SK-N-SH treated with all-trans-retinoic acid at 6 μM for 48 hours (cell line): ENCODE measurements at regions not wholly inside any gene's neighbourhood (a gene's known extent, or its start where the extent isn't known, plus 50 kb on each side); places are given as distances from the start of the nearest gene placed in this dataset.
A peak's percentile ranks its signal among the peaks of the same experiment; 100 is the strongest.

Experiments used
- ATAC-seq: fragments of 200-7000 bp; cut with Tn5 transposase; 3 replicates; pipeline ENCODE4 v1.9.1; 2020; ENCODE audit warnings: mild to moderate bottlenecking, moderate library complexity
- ARNTL ChIP-seq: fragments of 450-650 bp; formaldehyde crosslinking; IDR thresholded peaks from 2 replicates; pipeline ENCODE4 v1.5.0; 2020; ENCODE audit warnings: low read depth, mild to moderate bottlenecking, moderate library complexity, borderline replicate concordance
- BACH2 ChIP-seq: fragments of 250-450 bp; sonication (Bioruptor Pico); IDR thresholded peaks from 2 replicates; pipeline ENCODE4 v1.9.0; 2021; ENCODE audit warnings: mild to moderate bottlenecking, borderline replicate concordance
- CSDC2 ChIP-seq: fragments of 250-450 bp; sonication (Bioruptor Pico); IDR thresholded peaks from 2 replicates; pipeline ENCODE4 v1.5.0; 2020; ENCODE audit warnings: mild to moderate bottlenecking, moderate library complexity
- ESRRG ChIP-seq: fragments of 250-450 bp; sonication (Bioruptor Pico); IDR thresholded peaks from 2 replicates; pipeline ENCODE4 v1.6.1; 2021; ENCODE audit warnings: mild to moderate bottlenecking
- GLIS3 ChIP-seq: fragments of 250-450 bp; sonication (Bioruptor Pico); IDR thresholded peaks from 2 replicates; pipeline ENCODE4 v1.5.0; 2020; ENCODE audit warnings: mild to moderate bottlenecking, moderate library complexity
- ISL1 ChIP-seq: fragments of 250-450 bp; sonication (Bioruptor Pico); IDR thresholded peaks from 2 replicates; pipeline ENCODE4 v2.1.2; 2022; ENCODE audit warnings: mild to moderate bottlenecking, moderate library complexity
- OSR1 ChIP-seq: fragments of 250-450 bp; sonication (Bioruptor Pico); IDR thresholded peaks from 2 replicates; pipeline ENCODE4 v1.8.0; 2022; ENCODE audit warnings: moderate library complexity, mild to moderate bottlenecking, inconsistent platforms
- PPARA ChIP-seq: fragments of 250-450 bp; sonication (Bioruptor Pico); IDR thresholded peaks from 2 replicates; pipeline ENCODE4 v1.5.0; 2020; ENCODE audit warnings: mild to moderate bottlenecking, borderline replicate concordance
- RARB ChIP-seq: fragments of 250-450 bp; sonication (Bioruptor Pico); IDR thresholded peaks from 2 replicates; pipeline ENCODE4 v1.8.0; 2021; ENCODE audit warnings: mild to moderate bottlenecking, moderate library complexity
- SNAI2 ChIP-seq: fragments of 250-450 bp; sonication (Bioruptor Pico); IDR thresholded peaks from 2 replicates; pipeline ENCODE4 v1.5.0; 2020; ENCODE audit warnings: mild to moderate bottlenecking, moderate library complexity
- TCF4 ChIP-seq: fragments of 250-450 bp; sonication (Bioruptor Pico); IDR thresholded peaks from 2 replicates; pipeline ENCODE4 v1.8.0; 2021; ENCODE audit warnings: mild to moderate bottlenecking, moderate library complexity, borderline replicate concordance
- TOX ChIP-seq: fragments of 250-450 bp; sonication (Bioruptor Pico); IDR thresholded peaks from 2 replicates; pipeline ENCODE4 v1.8.0; 2021; ENCODE audit warnings: mild to moderate bottlenecking, moderate library complexity, borderline replicate concordance
- ZC3H10 ChIP-seq: fragments of 250-450 bp; sonication (Bioruptor Pico); IDR thresholded peaks from 2 replicates; pipeline ENCODE4 v1.5.1; 2021; ENCODE audit warnings: mild to moderate bottlenecking, moderate library complexity
- ZFP3 ChIP-seq: fragments of 250-450 bp; sonication (Bioruptor Pico); IDR thresholded peaks from 2 replicates; pipeline ENCODE4 v1.5.0; 2020; ENCODE audit warnings: mild to moderate bottlenecking, moderate library complexity
- ZFP30 ChIP-seq: fragments of 450-650 bp; formaldehyde crosslinking; IDR thresholded peaks from 2 replicates; pipeline ENCODE4 v1.5.0; 2022; ENCODE audit warnings: mild to moderate bottlenecking, moderate library complexity
- ZNF70 ChIP-seq: fragments of 450-650 bp; formaldehyde crosslinking; IDR thresholded peaks from 2 replicates; pipeline ENCODE4 v1.5.0; 2020; ENCODE audit warnings: mild to moderate bottlenecking, moderate library complexity
- ZNF8 ChIP-seq: fragments of 450-650 bp; formaldehyde crosslinking; IDR thresholded peaks from 2 replicates; pipeline ENCODE4 v1.5.0; 2020; ENCODE audit warnings: mild to moderate bottlenecking, moderate library complexity
- TF ChIP-seq, protein P1 (sequence below): fragments of 250-450 bp; sonication (Bioruptor Pico); IDR thresholded peaks from 2 replicates; pipeline ENCODE4 v1.5.1; 2021; ENCODE audit warnings: mild to moderate bottlenecking, moderate library complexity
- TF ChIP-seq, protein P2 (sequence below): fragments of 250-450 bp; sonication (Bioruptor Pico); IDR thresholded peaks from 2 replicates; pipeline ENCODE4 v1.8.0; 2021; ENCODE audit warnings: low read depth, mild to moderate bottlenecking, moderate library complexity, borderline replicate concordance
- TF ChIP-seq, protein P3 (sequence below): fragments of 250-450 bp; sonication (Bioruptor Pico); IDR thresholded peaks from 2 replicates; pipeline ENCODE4 v1.5.0; 2020; ENCODE audit warnings: mild to moderate bottlenecking, moderate library complexity
- TF ChIP-seq, protein P4 (sequence below): fragments of 250-450 bp; sonication (Bioruptor Pico); IDR thresholded peaks from 2 replicates; pipeline ENCODE4 v1.5.1; 2020; ENCODE audit warnings: low read depth, mild to moderate bottlenecking, moderate library complexity

DNA sequence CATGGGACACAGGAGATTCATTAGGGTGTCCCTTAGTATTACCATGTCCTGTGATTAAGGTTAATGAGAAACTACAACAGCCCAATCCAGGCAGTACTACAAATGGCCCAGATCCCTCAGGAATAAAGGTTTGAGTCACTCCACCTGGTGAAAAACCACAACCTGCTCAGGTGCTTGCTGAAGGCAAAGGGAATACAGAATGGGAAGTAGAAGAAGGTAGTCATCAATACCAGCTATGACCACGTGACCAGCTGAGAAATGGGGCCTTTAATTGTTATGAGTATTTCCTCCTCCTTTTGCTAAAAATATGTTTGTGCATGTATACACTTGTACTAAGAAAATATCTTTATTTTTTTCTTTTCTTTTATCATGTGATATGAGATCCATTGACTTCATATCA is 91.1 kb upstream of the ADAMTS5 start:
- TF ChIP-seq ZNF70 (CRISPR knock-in tag), result no peak
- TF ChIP-seq GLIS3 (CRISPR knock-in tag), result no peak
- TF ChIP-seq ZNF8, result no peak
- TF ChIP-seq, protein P1, sequence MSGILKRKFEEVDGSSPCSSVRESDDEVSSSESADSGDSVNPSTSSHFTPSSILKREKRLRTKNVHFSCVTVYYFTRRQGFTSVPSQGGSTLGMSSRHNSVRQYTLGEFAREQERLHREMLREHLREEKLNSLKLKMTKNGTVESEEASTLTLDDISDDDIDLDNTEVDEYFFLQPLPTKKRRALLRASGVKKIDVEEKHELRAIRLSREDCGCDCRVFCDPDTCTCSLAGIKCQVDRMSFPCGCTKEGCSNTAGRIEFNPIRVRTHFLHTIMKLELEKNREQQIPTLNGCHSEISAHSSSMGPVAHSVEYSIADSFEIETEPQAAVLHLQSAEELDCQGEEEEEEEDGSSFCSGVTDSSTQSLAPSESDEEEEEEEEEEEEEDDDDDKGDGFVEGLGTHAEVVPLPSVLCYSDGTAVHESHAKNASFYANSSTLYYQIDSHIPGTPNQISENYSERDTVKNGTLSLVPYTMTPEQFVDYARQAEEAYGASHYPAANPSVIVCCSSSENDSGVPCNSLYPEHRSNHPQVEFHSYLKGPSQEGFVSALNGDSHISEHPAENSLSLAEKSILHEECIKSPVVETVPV (CRISPR knock-in tag), result no peak
- no peak for TF ChIP-seq ESRRG (CRISPR knock-in tag)
- TF ChIP-seq SNAI2 (CRISPR knock-in tag), result no peak
- TF ChIP-seq TCF4 (CRISPR knock-in tag), result no peak
- no peak for TF ChIP-seq ZFP30 (CRISPR knock-in tag)
- ATAC-seq, result no peak

DNA sequence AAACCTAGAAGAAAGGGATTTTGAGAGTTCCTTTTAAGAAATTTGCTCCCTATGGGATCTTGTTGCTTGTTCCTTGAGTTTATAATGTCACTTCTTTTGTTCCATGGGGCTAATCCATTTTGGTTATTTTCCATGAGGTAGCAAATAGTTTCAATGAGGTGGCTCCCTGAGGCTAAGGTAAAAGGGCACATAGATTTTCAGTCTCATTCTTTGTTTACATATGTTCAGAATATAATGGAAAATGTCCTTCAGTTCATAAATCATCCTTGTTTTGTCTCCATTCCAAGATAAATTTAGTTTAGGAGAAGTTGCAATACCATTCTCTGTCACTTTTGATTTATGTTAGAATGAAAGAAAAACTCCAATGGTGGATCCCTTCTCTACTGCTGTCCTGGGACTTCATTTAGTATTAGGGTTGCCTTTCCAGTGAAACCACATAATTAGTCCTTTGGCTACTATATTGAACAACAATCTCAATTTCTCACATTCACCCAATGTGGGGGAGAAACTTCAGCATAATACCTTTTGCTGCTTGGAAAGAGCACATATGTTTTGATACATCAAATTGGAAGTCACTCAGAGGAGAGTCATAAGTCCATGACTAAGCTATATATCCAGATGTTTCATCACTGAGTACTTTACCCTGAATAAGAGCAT is 80.9 kb upstream of the ADAMTS5 start:
- peak; percentile 72 for ATAC-seq
- TF ChIP-seq ZFP3 (no peak), ISL1 (peak; percentile 39; the same call in 1 of the 2 replicates), BACH2 (CRISPR knock-in tag) (no peak), TOX (CRISPR knock-in tag) (0 out of 2 replicates have a peak, but pooled peaks have one; percentile 21), ESRRG (CRISPR knock-in tag) (no peak), ZNF8 (no peak), CSDC2 (CRISPR knock-in tag) (no peak), ZFP30 (CRISPR knock-in tag) (no peak), OSR1 (CRISPR knock-in tag) (no peak)
- TF ChIP-seq, protein P2, sequence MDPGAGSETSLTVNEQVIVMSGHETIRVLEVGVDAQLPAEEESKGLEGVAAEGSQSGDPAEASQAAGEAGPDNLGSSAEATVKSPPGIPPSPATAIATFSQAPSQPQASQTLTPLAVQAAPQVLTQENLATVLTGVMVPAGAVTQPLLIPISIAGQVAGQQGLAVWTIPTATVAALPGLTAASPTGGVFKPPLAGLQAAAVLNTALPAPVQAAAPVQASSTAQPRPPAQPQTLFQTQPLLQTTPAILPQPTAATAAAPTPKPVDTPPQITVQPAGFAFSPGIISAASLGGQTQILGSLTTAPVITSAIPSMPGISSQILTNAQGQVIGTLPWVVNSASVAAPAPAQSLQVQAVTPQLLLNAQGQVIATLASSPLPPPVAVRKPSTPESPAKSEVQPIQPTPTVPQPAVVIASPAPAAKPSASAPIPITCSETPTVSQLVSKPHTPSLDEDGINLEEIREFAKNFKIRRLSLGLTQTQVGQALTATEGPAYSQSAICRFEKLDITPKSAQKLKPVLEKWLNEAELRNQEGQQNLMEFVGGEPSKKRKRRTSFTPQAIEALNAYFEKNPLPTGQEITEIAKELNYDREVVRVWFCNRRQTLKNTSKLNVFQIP (CRISPR knock-in tag), result no peak
- TF ChIP-seq, protein P3, sequence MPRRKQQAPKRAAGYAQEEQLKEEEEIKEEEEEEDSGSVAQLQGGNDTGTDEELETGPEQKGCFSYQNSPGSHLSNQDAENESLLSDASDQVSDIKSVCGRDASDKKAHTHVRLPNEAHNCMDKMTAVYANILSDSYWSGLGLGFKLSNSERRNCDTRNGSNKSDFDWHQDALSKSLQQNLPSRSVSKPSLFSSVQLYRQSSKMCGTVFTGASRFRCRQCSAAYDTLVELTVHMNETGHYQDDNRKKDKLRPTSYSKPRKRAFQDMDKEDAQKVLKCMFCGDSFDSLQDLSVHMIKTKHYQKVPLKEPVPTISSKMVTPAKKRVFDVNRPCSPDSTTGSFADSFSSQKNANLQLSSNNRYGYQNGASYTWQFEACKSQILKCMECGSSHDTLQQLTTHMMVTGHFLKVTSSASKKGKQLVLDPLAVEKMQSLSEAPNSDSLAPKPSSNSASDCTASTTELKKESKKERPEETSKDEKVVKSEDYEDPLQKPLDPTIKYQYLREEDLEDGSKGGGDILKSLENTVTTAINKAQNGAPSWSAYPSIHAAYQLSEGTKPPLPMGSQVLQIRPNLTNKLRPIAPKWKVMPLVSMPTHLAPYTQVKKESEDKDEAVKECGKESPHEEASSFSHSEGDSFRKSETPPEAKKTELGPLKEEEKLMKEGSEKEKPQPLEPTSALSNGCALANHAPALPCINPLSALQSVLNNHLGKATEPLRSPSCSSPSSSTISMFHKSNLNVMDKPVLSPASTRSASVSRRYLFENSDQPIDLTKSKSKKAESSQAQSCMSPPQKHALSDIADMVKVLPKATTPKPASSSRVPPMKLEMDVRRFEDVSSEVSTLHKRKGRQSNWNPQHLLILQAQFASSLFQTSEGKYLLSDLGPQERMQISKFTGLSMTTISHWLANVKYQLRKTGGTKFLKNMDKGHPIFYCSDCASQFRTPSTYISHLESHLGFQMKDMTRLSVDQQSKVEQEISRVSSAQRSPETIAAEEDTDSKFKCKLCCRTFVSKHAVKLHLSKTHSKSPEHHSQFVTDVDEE (CRISPR knock-in tag), result no peak
- TF ChIP-seq, protein P1 (CRISPR knock-in tag), result no peak

DNA sequence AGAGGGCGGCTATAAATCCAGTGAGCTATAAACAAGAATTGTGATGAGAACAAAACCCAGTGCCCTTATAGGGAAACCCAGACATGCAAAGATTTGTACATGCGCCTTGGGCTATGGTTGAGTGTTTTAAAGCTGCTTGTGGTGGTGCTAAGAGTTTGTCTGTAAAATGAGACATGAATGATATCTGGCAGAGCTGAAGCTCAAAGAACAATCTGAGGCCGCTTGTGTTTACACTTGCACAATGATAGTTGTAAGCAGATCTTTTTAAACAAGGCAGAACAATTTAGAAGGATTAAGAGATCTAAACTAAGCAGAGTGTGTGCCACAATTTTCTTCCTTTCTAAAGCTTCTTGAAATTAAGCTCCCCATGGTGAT is 80.4 kb upstream of the ADAMTS5 start:
- ATAC-seq, result no peak
- TF ChIP-seq, protein P3 (CRISPR knock-in tag), result no peak
- no peak for TF ChIP-seq ESRRG (CRISPR knock-in tag)
- TF ChIP-seq OSR1 (CRISPR knock-in tag), result no peak
- TF ChIP-seq TOX (CRISPR knock-in tag), result no peak
- no peak for TF ChIP-seq ZC3H10
- no peak for TF ChIP-seq GLIS3 (CRISPR knock-in tag)
- no peak for TF ChIP-seq RARB (CRISPR knock-in tag)
- no peak for TF ChIP-seq BACH2 (CRISPR knock-in tag)
- TF ChIP-seq, protein P1 (CRISPR knock-in tag), result no peak
- no peak for TF ChIP-seq ZNF70 (CRISPR knock-in tag)
- TF ChIP-seq, protein P4, sequence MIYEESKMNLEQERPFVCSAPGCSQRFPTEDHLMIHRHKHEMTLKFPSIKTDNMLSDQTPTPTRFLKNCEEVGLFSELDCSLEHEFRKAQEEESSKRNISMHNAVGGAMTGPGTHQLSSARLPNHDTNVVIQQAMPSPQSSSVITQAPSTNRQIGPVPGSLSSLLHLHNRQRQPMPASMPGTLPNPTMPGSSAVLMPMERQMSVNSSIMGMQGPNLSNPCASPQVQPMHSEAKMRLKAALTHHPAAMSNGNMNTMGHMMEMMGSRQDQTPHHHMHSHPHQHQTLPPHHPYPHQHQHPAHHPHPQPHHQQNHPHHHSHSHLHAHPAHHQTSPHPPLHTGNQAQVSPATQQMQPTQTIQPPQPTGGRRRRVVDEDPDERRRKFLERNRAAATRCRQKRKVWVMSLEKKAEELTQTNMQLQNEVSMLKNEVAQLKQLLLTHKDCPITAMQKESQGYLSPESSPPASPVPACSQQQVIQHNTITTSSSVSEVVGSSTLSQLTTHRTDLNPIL (CRISPR knock-in tag), result no peak
- TF ChIP-seq ISL1, result no peak
- TF ChIP-seq PPARA (CRISPR knock-in tag), result no peak
- no peak for TF ChIP-seq ZNF8
- TF ChIP-seq, protein P2 (CRISPR knock-in tag), result no peak
- TF ChIP-seq TCF4 (CRISPR knock-in tag), result no peak
- TF ChIP-seq CSDC2 (CRISPR knock-in tag), result no peak
- no peak for TF ChIP-seq ARNTL (CRISPR knock-in tag)
